Lower leg skin (tissue), 3 donors: ENCODE measurements at regions not wholly inside any gene's neighbourhood (a gene's known extent, or its start where the extent isn't known, plus 50 kb on each side); places are given as distances from the start of the nearest gene placed in this dataset.

Source experiments
- CTCF ChIP-seq, 3 donors: fragments of 450-650 bp; IDR thresholded peaks; one replicate each; pipeline ENCODE4 v1.5.1; 2016; ENCODE audit warnings: antibody characterized with exemption in 3 of 3, mild to moderate bottlenecking in 3 of 3, moderate library complexity in 2 of 3
- POLR2A ChIP-seq, 2 donors: fragments of 450-650 bp; IDR thresholded peaks; one replicate each; pipeline ENCODE4 v1.6.1; 2016 to 2017; ENCODE audit warnings: antibody characterized with exemption in 2 of 2, mild to moderate bottlenecking in 1 of 2, moderate library complexity in 1 of 2

- no peak for TF ChIP-seq CTCF (IDR thresholded peaks at IDR 0.05)
- TF ChIP-seq POLR2A (IDR thresholded peaks at IDR 0.05), result no peak
These were observed 1440.1 kb downstream of the OTOL1 start for GRCh38 chr3:162936706-162937105.
